AG09319 (cell line): ENCODE measurements at regions not wholly inside any gene's neighbourhood (a gene's known extent, or its start where the extent isn't known, plus 50 kb on each side); places are given as distances from the start of the nearest gene placed in this dataset.

Experiments used
- DNase-seq: peaks from one replicate; pipeline ENCODE4 v3.0.0-alpha.2; 2010; ENCODE audit warnings: low read depth; ENCODE audit errors: extremely low read depth
- TF ChIP-seq, protein P1 (sequence below): IDR thresholded peaks from 2 replicates; pipeline ENCODE4 v1.5.1; 2011; ENCODE audit warnings: low read depth, mild to moderate bottlenecking, inconsistent platforms, low read length, moderate library complexity

DNA sequence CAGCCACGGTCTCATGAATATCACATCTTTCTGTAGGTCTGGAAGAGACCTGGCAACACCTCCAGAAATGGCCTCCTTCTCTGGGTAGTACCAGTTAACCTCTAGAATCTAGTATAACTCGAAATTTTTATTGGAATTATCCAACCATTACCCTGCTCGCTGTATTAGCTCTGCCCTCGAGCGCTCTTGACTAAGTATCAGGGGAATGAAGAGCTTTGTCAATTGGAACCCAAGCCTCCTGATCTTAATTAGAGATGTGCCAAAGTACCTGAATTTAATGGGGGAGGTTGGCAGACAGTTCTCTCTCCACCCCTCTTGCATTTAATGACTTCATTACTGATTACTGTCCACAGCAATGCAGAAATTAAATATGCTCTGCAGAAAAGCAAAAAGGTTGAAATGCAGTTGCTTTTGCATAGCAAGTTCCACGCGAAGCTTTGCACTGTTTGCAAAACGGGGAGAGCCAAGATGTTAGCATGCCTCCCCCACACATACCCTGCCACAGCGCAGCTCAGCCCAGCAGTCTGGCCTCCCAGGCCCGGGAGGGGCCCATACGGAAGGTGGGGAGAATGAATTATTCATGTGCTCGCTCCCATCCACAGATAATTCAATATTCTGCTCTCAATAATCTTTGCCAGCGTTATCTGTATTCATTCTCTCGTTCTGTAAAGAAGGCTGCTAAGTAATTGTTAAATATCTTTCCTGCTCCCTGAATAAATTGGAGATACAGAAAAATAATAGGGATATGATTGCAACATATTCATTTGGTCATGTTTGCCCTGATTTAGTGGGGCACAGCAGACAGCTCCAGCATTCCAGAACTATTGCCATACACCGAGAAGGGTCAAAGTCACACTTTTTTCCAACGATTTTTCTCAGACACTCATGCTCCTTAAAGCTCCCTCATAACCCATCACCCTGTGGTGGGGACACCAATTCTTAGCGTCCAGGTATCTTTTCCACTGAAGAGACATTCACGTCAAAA, 305.8 kb downstream of the CDH26 start:
- DNase-seq, result no peak
- TF ChIP-seq, protein P1, sequence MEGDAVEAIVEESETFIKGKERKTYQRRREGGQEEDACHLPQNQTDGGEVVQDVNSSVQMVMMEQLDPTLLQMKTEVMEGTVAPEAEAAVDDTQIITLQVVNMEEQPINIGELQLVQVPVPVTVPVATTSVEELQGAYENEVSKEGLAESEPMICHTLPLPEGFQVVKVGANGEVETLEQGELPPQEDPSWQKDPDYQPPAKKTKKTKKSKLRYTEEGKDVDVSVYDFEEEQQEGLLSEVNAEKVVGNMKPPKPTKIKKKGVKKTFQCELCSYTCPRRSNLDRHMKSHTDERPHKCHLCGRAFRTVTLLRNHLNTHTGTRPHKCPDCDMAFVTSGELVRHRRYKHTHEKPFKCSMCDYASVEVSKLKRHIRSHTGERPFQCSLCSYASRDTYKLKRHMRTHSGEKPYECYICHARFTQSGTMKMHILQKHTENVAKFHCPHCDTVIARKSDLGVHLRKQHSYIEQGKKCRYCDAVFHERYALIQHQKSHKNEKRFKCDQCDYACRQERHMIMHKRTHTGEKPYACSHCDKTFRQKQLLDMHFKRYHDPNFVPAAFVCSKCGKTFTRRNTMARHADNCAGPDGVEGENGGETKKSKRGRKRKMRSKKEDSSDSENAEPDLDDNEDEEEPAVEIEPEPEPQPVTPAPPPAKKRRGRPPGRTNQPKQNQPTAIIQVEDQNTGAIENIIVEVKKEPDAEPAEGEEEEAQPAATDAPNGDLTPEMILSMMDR, result no peak

DNA sequence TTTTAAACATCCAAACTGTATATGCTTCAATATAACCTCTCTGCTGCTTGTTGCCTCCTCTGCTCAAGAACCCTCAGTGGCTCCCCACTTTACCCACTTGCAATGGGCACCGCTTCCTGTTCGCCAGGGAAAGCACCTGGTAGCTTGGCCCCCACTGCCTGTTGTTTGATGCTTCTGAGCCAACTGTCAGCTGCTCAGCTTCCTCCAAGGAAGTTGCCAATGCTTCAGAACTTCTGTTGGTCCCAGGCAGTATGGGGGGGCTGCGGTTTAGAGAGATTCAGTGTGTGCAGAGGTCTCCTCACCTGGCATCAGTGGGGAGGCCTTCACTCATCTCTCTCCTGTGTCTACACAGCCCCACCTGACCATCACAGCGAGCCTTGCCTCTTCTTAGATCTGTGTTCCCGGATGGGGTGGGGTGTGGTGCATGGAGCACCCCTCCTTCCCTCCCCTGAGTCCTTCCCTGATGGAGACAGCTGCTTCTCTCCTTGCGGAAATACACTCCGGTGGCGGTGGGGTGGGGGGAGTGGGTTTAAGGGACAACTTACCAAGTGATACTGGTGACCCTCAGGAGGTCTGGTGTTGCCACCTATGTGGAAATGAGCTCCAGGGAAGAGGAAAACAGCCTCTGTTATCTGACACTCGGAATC, 308.1 kb downstream of the CDH26 start:
- DNase-seq, result no peak
- TF ChIP-seq, protein P1, result no peak

DNA sequence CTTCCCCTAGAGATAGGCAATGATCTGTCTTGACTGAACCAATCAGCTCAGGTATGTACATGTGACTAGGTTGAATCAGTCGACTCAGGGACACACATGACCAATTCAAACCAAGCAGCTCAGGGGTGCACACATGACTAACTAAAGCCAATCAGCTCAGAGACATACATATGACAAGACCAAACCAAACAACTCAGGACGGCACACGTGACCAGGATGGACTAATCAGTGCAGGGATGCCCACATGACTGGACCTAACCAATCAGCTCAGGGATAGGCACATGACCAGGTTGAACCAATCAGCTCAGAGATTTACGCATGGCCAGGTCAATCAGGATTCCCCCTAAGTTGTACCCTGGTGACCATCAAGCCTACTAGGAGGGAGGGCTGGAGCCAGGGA, 310.3 kb downstream of the CDH26 start:
- no peak for DNase-seq
- TF ChIP-seq, protein P1, result no peak

DNA sequence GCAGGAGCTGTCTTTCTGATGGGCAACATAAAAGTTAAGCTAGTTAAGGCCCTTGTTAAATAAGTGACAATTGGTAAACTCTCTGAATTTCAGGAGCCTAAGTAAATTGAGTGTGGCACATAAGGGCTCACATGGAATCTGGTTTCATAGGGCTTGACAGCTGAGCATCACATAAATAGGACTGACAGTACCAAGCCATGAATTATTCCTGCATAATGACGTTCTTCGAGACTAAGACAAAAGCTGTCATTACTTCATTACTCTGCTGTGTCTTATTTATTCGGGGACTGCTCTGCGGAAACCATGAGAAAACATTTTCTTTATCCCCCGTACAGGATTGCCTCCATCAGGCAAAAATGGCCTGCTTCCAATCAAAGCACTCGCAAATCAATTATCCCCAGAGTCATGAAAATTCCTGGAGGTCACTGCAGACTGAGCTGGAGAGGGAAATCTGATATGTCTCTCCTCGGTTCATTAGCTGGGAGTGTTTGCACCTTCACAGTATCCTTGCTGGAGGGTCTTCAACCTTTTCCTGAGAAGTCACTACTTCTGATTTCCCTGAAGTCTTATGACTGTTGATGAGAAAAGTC, 311.4 kb downstream of the CDH26 start:
- no peak for DNase-seq
- TF ChIP-seq, protein P1, result no peak

DNA sequence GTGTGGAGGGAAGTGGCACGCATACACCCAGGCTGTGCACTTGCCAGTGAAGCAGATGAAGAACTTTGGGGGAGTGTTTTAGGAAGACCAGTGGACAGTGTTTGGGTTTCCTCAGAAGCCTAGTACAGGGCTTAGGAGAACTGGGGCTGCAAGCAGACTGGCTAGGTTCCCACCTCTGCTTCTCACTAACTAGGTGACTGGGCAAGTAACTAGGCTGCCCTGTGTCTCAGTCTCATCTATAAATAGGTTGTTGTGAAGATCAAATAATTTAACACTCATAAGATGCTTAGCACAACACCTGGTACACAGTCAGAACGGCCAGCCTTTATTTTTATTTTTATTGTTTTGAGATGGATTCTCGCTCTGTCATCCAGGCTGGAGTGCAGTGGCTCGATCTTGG, 312.1 kb downstream of the CDH26 start:
- no peak for DNase-seq

DNA sequence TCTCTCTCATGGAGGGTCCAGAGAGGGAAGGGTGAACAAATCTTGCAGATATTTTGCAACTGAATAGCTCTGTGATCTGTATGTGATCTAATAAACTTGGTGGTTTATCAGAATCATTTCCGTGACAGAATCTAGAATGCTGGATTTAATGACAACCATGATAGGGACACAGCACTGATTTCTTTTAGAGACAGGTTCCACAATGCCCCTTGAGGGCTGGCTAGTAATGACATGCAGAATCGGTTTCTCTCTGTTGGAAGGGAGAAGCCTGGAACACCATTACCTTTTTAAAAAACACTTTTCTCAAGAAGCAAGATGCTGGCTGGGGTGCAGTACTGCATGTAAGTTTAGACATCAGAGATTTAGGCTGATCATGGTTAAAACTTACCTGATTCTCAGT, 313.4 kb downstream of the CDH26 start:
- DNase-seq, result no peak
- TF ChIP-seq, protein P1, result no peak; the same call in 1 of the 2 replicates

More for the DNA sequence above, 312.1 kb downstream of the CDH26 start:
- TF ChIP-seq, protein P1, result no peak
